Muscle of leg (tissue), 3 donors: ENCODE measurements at regions not wholly inside any gene's neighbourhood (a gene's known extent, or its start where the extent isn't known, plus 50 kb on each side); places are given as distances from the start of the nearest gene placed in this dataset.
"Not testable (repeated sequence)": the region's sequence is repeated elsewhere in the genome, so short reads cannot be mapped to it uniquely, and the experiment has no call there.

Source experiments
- DNase-seq: peaks from one replicate; pipeline ENCODE4 v3.0.0; 2013
- H3K27ac ChIP-seq: one replicate; pipeline ENCODE4 v1.5.1; 2013; ENCODE audit warnings: mild to moderate bottlenecking, low read length, control low read depth
- H3K27me3 ChIP-seq: one replicate; pipeline ENCODE4 v1.6.1; 2013; ENCODE audit warnings: low read length; ENCODE audit not compliant: control insufficient read depth, insufficient read depth
- H3K36me3 ChIP-seq: one replicate; pipeline ENCODE4 v1.6.1; 2013; ENCODE audit warnings: low read length; ENCODE audit not compliant: control insufficient read depth, insufficient read depth
- H3K4me1 ChIP-seq: one replicate; pipeline ENCODE4 v1.6.1; 2013; ENCODE audit warnings: low read length; ENCODE audit not compliant: control insufficient read depth, insufficient read depth
- H3K4me3 ChIP-seq: one replicate; pipeline ENCODE4 v1.5.1; 2013; ENCODE audit warnings: low read length, control low read depth
- H3K9me3 ChIP-seq: replicated peaks from 2 replicates; pipeline ENCODE4 v1.6.1; 2013; ENCODE audit warnings: low read depth, low read length; ENCODE audit not compliant: control insufficient read depth
- WGBS: methylation state at CpG from one replicate; pipeline ENCODE4 v1.1.5; 2013; ENCODE audit warnings: missing lambda C conversion rate; ENCODE audit not compliant: insufficient coverage; 5-methylcytosine and 5-hydroxymethylcytosine counted together

DNA sequence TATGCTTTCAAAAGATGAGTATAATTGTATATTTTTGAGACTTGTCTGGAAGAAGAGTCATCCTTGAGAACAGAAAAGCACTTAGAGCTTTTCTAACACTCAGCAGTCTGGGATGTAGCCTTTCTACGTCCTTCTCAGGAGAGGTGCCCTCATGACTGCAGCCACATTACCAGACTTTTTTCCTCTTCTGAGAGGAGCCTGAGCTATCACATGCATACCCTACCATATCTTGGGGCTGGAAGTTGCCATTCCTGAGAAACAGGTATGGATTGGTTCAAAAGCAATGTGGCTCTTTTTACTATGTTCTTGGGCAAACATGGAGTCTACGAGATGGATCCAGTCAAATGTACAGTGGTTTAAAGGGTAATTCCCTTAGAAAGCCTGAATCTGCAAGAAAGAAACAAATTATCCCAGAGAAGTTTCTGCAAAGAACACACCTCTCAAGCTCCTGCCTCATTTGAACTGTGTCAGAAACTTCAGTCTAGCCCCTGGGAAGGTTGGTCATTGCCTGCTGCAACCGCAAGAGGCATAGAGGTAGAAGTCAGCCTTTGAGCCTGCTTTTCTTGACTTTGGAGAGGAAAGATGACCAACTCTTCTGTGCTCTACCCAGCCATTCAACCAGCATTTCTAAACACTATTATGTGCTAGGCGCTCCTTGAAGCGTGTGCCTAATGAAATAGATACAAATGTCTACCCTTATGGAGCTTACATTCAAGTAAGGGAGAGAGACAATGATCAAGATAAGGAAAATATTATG lies 401.9 kb upstream of the ACTBL2 start:
- 100% methylated on average over 1 of the region's 5 CpGs for WGBS
- Histone ChIP-seq H3K36me3 (no peaks in the 10 kb centered on the region), H3K9me3 (no peaks in the 10 kb centered on the region), H3K4me1 (peaks cover 5% of the 10 kb centered on the region), H3K27ac (no peak overlapping the region), H3K4me3 (no peak overlapping the region), H3K27me3 (no peaks in the 10 kb centered on the region)
- DNase-seq, result no peak

DNA sequence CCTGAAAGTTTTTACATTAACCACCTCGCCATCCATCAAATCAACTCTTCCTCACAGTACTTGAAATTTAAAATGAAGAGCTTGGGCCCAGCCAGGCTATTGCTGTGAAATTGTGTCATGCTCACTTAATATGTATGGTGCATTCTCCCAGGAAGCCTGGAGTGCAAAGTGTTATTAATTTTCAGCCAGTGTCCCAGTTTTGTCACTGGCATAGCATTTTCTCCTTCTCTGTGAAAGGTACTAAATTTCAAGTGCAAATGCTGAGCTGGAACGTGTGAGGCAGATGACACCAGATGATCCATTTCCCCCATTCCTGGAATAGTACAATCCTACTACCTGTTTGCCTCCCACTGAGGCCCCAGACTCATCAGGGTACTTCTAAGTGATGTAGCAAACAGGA lies 397.6 kb upstream of the ACTBL2 start:
- no peaks in the 10 kb centered on the region for H3K27me3 ChIP-seq
- no peak for DNase-seq
- no peak overlapping the region for H3K27ac ChIP-seq
- H3K4me3 ChIP-seq, result no peak overlapping the region
- no CpG with 5 or more reads among the region's 2 CpGs for WGBS
- H3K36me3 ChIP-seq, result no peaks in the 10 kb centered on the region
- peaks cover 2% of the 10 kb centered on the region for H3K4me1 ChIP-seq
- no peaks in the 10 kb centered on the region for H3K9me3 ChIP-seq

GRCh38 chr5:57878301-57878722 lies 395.7 kb upstream of the ACTBL2 start:
- DNase-seq, result no peak
- Histone ChIP-seq H3K27ac (no peak overlapping the region), H3K4me1 (peaks cover 2% of the 10 kb centered on the region), H3K27me3 (no peaks in the 10 kb centered on the region), H3K36me3 (no peaks in the 10 kb centered on the region), H3K4me3 (no peak overlapping the region), H3K9me3 (no peaks in the 10 kb centered on the region)
- WGBS, result 100% methylated on average over 1 of the region's 4 CpGs

DNA sequence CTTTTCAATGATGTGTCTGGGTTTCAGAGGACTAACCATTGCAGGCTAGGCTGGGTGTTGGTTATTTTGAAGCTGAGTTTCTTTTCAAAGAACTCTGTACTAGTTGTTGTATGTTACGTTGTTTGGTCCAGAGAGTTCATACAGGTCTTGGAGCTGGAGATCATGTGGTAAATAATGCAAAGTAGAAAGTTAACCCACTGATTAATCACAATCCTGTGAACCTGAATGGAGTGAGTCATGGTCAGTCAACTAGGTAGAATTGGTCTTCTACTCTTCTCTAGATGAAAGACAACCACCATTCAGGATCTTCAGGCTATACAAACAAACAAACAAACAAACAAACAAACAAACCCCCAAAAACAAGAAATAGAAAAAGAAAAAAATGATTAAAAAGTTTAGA lies 388.9 kb upstream of the ACTBL2 start:
- WGBS, result no CpG with 5 or more reads among the region's 1 CpG

GRCh38 chr5:57870267-57870666 lies 387.7 kb upstream of the ACTBL2 start:
- not testable (repeated sequence) for H3K36me3 ChIP-seq, H3K27me3 ChIP-seq, DNase-seq, H3K9me3 ChIP-seq, H3K27ac ChIP-seq, H3K4me1 ChIP-seq, H3K4me3 ChIP-seq
- WGBS, result 94% methylated on average over 5 of the region's 14 CpGs

More for the DNA sequence above, 388.9 kb upstream of the ACTBL2 start:
- no peak overlapping the region for H3K27ac ChIP-seq
- H3K4me1 ChIP-seq, result no peaks in the 10 kb centered on the region
- DNase-seq, result no peak
- H3K4me3 ChIP-seq, result no peak overlapping the region
- H3K36me3 ChIP-seq, result no peaks in the 10 kb centered on the region
- no peaks in the 10 kb centered on the region for H3K9me3 ChIP-seq
- no peaks in the 10 kb centered on the region for H3K27me3 ChIP-seq

DNA sequence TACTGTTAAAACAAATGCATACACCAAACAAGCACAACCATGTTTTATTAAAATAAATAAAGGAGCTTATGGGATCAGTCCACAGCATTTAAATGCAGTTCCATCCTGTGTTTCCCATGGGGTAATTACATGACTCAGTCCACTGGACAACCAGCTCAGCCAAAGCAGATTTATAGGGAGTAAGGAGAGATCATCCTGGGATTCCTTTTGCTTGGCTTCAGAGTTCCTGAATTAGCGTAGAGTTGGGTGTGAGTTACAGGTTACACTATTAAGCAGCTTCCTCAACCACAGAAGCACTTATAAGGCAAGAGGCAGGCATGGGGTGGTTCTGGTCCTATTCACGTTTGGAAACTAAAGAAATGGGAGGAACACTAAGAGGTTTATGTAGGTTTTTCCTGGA lies 381.1 kb upstream of the ACTBL2 start:
- no CpG with 5 or more reads among the region's 2 CpGs for WGBS
- no peak for DNase-seq
- Histone ChIP-seq H3K4me1 (peaks cover 2% of the 10 kb centered on the region), H3K9me3 (no peaks in the 10 kb centered on the region), H3K27ac (no peak overlapping the region), H3K36me3 (no peaks in the 10 kb centered on the region), H3K4me3 (no peak overlapping the region), H3K27me3 (no peaks in the 10 kb centered on the region)

DNA sequence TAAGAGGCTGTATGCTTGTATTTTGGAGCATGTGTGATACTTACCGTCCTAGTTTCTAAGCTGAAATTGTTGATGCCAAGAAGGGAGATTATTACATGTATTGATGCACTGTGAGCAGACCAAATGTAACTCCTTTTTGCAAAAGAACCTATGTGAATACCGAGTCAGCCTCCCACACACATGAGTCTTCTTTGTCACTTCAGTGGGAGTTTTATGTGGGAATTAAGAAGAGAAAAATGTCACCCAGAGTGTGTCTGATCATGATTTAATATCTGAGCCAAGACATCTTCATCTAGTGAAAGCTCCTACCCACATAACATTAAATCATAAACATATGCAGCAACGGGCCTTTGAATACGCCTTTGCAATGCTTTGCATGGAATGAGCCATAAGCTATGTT lies 380.3 kb upstream of the ACTBL2 start:
- Histone ChIP-seq H3K36me3 (no peaks in the 10 kb centered on the region), H3K27me3 (no peaks in the 10 kb centered on the region), H3K9me3 (no peaks in the 10 kb centered on the region), H3K4me3 (no peak overlapping the region), H3K4me1 (peaks cover 2% of the 10 kb centered on the region), H3K27ac (no peak overlapping the region)
- DNase-seq, result no peak
- WGBS, result no CpG with 5 or more reads among the region's 4 CpGs

GRCh38 chr5:57862471-57862911 lies 379.9 kb upstream of the ACTBL2 start:
- Histone ChIP-seq H3K4me1 (peaks cover 2% of the 10 kb centered on the region), H3K27ac (no peak overlapping the region), H3K9me3 (no peaks in the 10 kb centered on the region), H3K36me3 (no peaks in the 10 kb centered on the region), H3K27me3 (no peaks in the 10 kb centered on the region), H3K4me3 (no peak overlapping the region)
- 52% methylated on average over 3 of the region's 5 CpGs for WGBS
- no peak for DNase-seq

- DNase-seq, result no peak
- Histone ChIP-seq H3K9me3 (no peaks in the 10 kb centered on the region), H3K4me1 (peaks cover 2% of the 10 kb centered on the region), H3K27ac (no peak overlapping the region), H3K27me3 (no peaks in the 10 kb centered on the region), H3K36me3 (no peaks in the 10 kb centered on the region), H3K4me3 (no peak overlapping the region)
- WGBS, result no CpG with 5 or more reads among the region's 3 CpGs
These were observed 377.0 kb upstream of the ACTBL2 start for GRCh38 chr5:57859626-57860025.

DNA sequence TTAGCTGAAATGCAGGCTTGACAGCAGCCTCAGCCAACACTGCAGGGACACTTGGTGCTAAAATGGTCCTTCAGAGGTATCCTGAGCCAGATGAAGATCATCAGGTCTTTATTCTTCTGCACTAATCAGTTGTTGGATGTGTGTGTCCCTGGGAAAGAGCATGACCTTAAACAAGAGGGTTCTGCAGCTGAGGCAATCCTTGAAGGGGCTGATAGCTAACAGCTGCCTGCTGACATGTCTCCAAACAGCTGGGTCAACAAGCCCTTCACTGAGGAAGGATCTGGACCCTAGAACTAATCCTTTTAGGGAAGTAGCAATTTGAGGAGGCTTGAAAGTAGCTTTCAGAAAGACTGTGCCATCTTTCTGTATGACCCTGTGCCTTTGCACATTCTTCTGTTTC lies 376.3 kb upstream of the ACTBL2 start:
- Histone ChIP-seq H3K36me3 (no peaks in the 10 kb centered on the region), H3K27ac (no peak overlapping the region), H3K4me3 (no peak overlapping the region), H3K9me3 (no peaks in the 10 kb centered on the region), H3K27me3 (no peaks in the 10 kb centered on the region), H3K4me1 (peaks cover 2% of the 10 kb centered on the region)
- DNase-seq, result peak; percentile 79

GRCh38 chr5:57857696-57858095 lies 375.1 kb upstream of the ACTBL2 start:
- Histone ChIP-seq H3K4me3 (no peak overlapping the region), H3K36me3 (no peaks in the 10 kb centered on the region), H3K27ac (no peak overlapping the region), H3K4me1 (peaks cover 2% of the 10 kb centered on the region), H3K27me3 (no peaks in the 10 kb centered on the region), H3K9me3 (no peaks in the 10 kb centered on the region)
- DNase-seq, result no peak
